HepG2 (cell line): ENCODE measurements at regions not wholly inside any gene's neighbourhood (a gene's known extent, or its start where the extent isn't known, plus 50 kb on each side); places are given as distances from the start of the nearest gene placed in this dataset.
"Not testable (repeated sequence)": the region's sequence is repeated elsewhere in the genome, so short reads cannot be mapped to it uniquely, and the experiment has no call there.

ENCODE experiments used
- ATAC-seq: fragments of 200-7000 bp; cut with Tn5 transposase; 3 replicates; pipeline ENCODE4 v1.9.1; 2020; ENCODE audit warnings: mild to moderate bottlenecking, moderate library complexity
- BruUV-seq: library from RNA; stranded (reverse); fragments of 400-500 nt; replicated peaks from 2 replicates; lab custom pipeline; 2021; lab: Mats Ljungman, UMichigan
- CTCF ChIA-PET: fragments of 300-600 bp; formaldehyde crosslinking; extraction: SDS; loops from one replicate; lab custom pipeline; 2021; ENCODE audit warnings: low total read pairs, inconsistent platforms, low intra/inter-chr PET ratio; lab: Yijun Ruan, JAX
- POLR2A ChIA-PET: fragments of 350-600 bp; sonication (Branson Sonifier 250); formaldehyde crosslinking; loops from one replicate; lab custom pipeline; 2020; ENCODE audit warnings: antibody characterized with exemption, inconsistent platforms; lab: Yijun Ruan, JAX
- DNase-seq: peaks from one replicate; pipeline ENCODE4 v3.0.0-alpha.2; 2015; ENCODE audit warnings: low spot score
- FAIRE-seq: peaks from 3 replicates; lab custom pipeline; 2011; peaks lifted over from hg19 to GRCh38; lab: Jason Lieb, UNC
- H2AFZ ChIP-seq: one replicate; pipeline ENCODE4 v1.6.1; 2011; ENCODE audit warnings: low read length, inconsistent platforms
- H3K27ac ChIP-seq: fragments of 300-600 bp; 3 replicates; pipeline ENCODE4 v1.8.0; 2011; ENCODE audit warnings: mixed run types, mild to moderate bottlenecking, mixed read lengths, low read length, inconsistent platforms; ENCODE audit not compliant: insufficient read depth; ENCODE audit errors: extremely low read length
- H3K27me3 ChIP-seq, 2 experiments: fragments of 200-600 bp in 1 of 2; 2 replicates in 1 of 2; 3 replicates in 1 of 2; pipeline versions ENCODE4 v1.6.0 to v1.8.0; 2011; ENCODE audit warnings: low read length in 2 of 2, mild to moderate bottlenecking in 2 of 2, moderate library complexity in 2 of 2, inconsistent platforms in 1 of 2; ENCODE audit not compliant: insufficient read depth in 2 of 2, control insufficient read depth in 1 of 2
- H3K36me3 ChIP-seq, 2 experiments: fragments of 200-600 bp in 1 of 2; replicated peaks in 1 of 2; 2 replicates in 1 of 2; 3 replicates in 1 of 2; pipeline versions ENCODE4 v1.5.1 to v1.8.0; 2011; ENCODE audit warnings: low read length in 2 of 2, inconsistent platforms in 1 of 2; ENCODE audit not compliant: insufficient read depth in 2 of 2, control insufficient read depth in 1 of 2
- H3K4me1 ChIP-seq: 2 replicates; pipeline ENCODE4 v1.5.1; 2012; ENCODE audit warnings: low read length, inconsistent platforms; ENCODE audit not compliant: insufficient read depth
- H3K4me2 ChIP-seq: 2 replicates; pipeline ENCODE4 v1.6.0; 2011; ENCODE audit warnings: low read depth, low read length, inconsistent platforms
- H3K4me3 ChIP-seq, 3 experiments: fragments of 200-600 bp in 1 of 3; sonication (generic), shearing (Covaris generic) in 1 of 3; replicated peaks in 1 of 3; 2 replicates each; pipeline ENCODE4 v1.5.1; 2011 to 2016; ENCODE audit warnings: low read length in 3 of 3, inconsistent platforms in 2 of 3, low read depth in 2 of 3, mild to moderate bottlenecking in 2 of 3, control low read depth in 1 of 3, mixed read lengths in 1 of 3; ENCODE audit not compliant: insufficient read depth in 1 of 3
- H3K79me2 ChIP-seq: one replicate; pipeline ENCODE4 v1.6.1; 2011; ENCODE audit warnings: low read length, inconsistent platforms; ENCODE audit not compliant: insufficient read depth
- H3K9ac ChIP-seq: 2 replicates; pipeline ENCODE4 v1.6.0; 2011; ENCODE audit warnings: mild to moderate bottlenecking, low read depth, low read length, inconsistent platforms; ENCODE audit not compliant: insufficient read depth
- H3K9me3 ChIP-seq: 2 replicates; pipeline ENCODE4 v1.5.1; 2012; ENCODE audit warnings: mild to moderate bottlenecking, low read length
- H4K20me1 ChIP-seq: 2 replicates; pipeline ENCODE4 v1.6.0; 2011; ENCODE audit warnings: inconsistent platforms, mild to moderate bottlenecking, low read length, moderate library complexity; ENCODE audit not compliant: insufficient read depth
- HMG20A ChIP-seq: IDR thresholded peaks from 2 replicates; pipeline ENCODE4 v1.6.1; 2016; ENCODE audit warnings: borderline replicate concordance
- POLR2G ChIP-seq: fragments of 200-400 bp; formaldehyde crosslinking; IDR thresholded peaks from 2 replicates; pipeline ENCODE4 v1.6.1; 2018; ENCODE audit warnings: mild to moderate bottlenecking, low read depth, low read length, moderate library complexity
- SOX13 ChIP-seq, 3 experiments: fragments of 450-650 bp in 1 of 3; sonication (generic) in 1 of 3; formaldehyde crosslinking in 1 of 3; IDR thresholded peaks in 2 of 3; conservative IDR thresholded peaks in 1 of 3; 2 replicates each; pipeline versions ENCODE4 v1.5.0 to v1.6.1; 2016 to 2020; ENCODE audit warnings: antibody characterized with exemption in 1 of 3, mild to moderate bottlenecking in 1 of 3, missing compliant biosample characterization in 1 of 3, missing genetic modification reagents in 1 of 3, moderate library complexity in 1 of 3
- SP1 ChIP-seq, 2 experiments: fragments of 450-650 bp in 1 of 2; sonication (generic) in 1 of 2; formaldehyde crosslinking in 1 of 2; IDR thresholded peaks; 2 replicates each; pipeline versions ENCODE4 v1.4.0 to v1.6.1; 2016 to 2020; ENCODE audit warnings: missing genetic modification reagents in 1 of 2
- ZNF558 ChIP-seq: sonication (generic); formaldehyde crosslinking; IDR thresholded peaks from 2 replicates; pipeline ENCODE4 v1.9.0; 2022; ENCODE audit warnings: mild to moderate bottlenecking, missing genetic modification reagents, borderline replicate concordance
- ZNF570 ChIP-seq: sonication (generic); formaldehyde crosslinking; IDR thresholded peaks from 2 replicates; pipeline ENCODE4 v1.4.0; 2020; ENCODE audit warnings: mild to moderate bottlenecking, missing genetic modification reagents, borderline replicate concordance
- WGBS: methylation state at CpG from one replicate; pipeline ENCODE4 v1.1.6; 2017; ENCODE audit warnings: low lambda C conversion rate; 5-methylcytosine and 5-hydroxymethylcytosine counted together
- in situ Hi-C: cut with HindIII; loops from 2 replicates; pipeline ENCODE4 v1.10.0; 2017; ENCODE audit warnings: low pct_unique_long_range_greater_than_20kb; ENCODE audit not compliant: extremely low pct_ligation_motif_present
- intact Hi-C: fragments of 100-400 bp; cut with micrococcal nuclease; formaldehyde crosslinking; loops from one replicate; pipeline ENCODE4 v1.10.0; 2022; ENCODE audit not compliant: unreplicated experiment
- TF ChIP-seq, protein P1 (sequence below): sonication (generic); formaldehyde crosslinking; IDR thresholded peaks from 2 replicates; pipeline ENCODE4 v1.4.0; 2020; ENCODE audit warnings: missing genetic modification reagents, borderline replicate concordance
- TF ChIP-seq, protein P2 (sequence below): IDR thresholded peaks from 2 replicates; pipeline ENCODE4 v1.6.1; 2016

GRCh38 chr21:38902608-38903445 is 97.1 kb downstream of the ETS2 start (continued):
- TF ChIP-seq, protein P1, sequence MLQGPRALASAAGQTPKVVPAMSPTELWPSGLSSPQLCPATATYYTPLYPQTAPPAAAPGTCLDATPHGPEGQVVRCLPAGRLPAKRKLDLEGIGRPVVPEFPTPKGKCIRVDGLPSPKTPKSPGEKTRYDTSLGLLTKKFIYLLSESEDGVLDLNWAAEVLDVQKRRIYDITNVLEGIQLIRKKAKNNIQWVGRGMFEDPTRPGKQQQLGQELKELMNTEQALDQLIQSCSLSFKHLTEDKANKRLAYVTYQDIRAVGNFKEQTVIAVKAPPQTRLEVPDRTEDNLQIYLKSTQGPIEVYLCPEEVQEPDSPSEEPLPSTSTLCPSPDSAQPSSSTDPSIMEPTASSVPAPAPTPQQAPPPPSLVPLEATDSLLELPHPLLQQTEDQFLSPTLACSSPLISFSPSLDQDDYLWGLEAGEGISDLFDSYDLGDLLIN: no peak
- no peak for TF ChIP-seq POLR2G
- TF ChIP-seq HMG20A (CRISPR knock-in tag): no peak
- no peak for TF ChIP-seq ZNF558 (CRISPR knock-in tag)
- no peak for TF ChIP-seq SOX13 (IDR thresholded peaks at IDR 0.05)
- no peak for TF ChIP-seq SOX13 (CRISPR knock-in tag; conservative IDR thresholded peaks at IDR 0.05 in 1 of 2, IDR thresholded peaks at IDR 0.05 in 1 of 2)
- TF ChIP-seq ZNF570 (CRISPR knock-in tag): no peak
- TF ChIP-seq, protein P2, sequence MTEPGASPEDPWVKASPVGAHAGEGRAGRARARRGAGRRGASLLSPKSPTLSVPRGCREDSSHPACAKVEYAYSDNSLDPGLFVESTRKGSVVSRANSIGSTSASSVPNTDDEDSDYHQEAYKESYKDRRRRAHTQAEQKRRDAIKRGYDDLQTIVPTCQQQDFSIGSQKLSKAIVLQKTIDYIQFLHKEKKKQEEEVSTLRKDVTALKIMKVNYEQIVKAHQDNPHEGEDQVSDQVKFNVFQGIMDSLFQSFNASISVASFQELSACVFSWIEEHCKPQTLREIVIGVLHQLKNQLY (CRISPR knock-in tag): no peak
- TF ChIP-seq, all 625 proteins: peak for 0

GRCh38 chr21:38900499-38900898 is 94.8 kb downstream of the ETS2 start:
- ATAC-seq (no peak), DNase-seq (no peak), FAIRE-seq (no peak)
- Histone ChIP-seq H3K4me1 (peaks cover 13% of the 10 kb centered on the region; the same call in 1 of the 2 replicates), H3K36me3 (no peaks in the 10 kb centered on the region), H3K9ac (no peak overlapping the region), H3K79me2 (no peaks in the 10 kb centered on the region), H3K4me3 (no peak overlapping the region), H3K27ac (no peak overlapping the region), H3K27me3 (no peaks in the 10 kb centered on the region), H3K4me2 (no peak overlapping the region), H3K9me3 (no peaks in the 10 kb centered on the region), H2AFZ (no peak overlapping the region), H4K20me1 (no peaks in the 10 kb centered on the region)
- POLR2A ChIA-PET: no interaction called here
- intact Hi-C loops: no loop called here
- BruUV-seq: no TSS peak
- CTCF ChIA-PET: no interaction called here
- TF ChIP-seq SP1 (IDR thresholded peaks at IDR 0.05) (no peak), SP1 (CRISPR knock-in tag; IDR thresholded peaks at IDR 0.05) (no peak)
- 19% methylated on average over 2 of the region's 2 CpGs for WGBS
- in situ Hi-C loops: no loop called here

- H3K36me3 ChIP-seq, POLR2A ChIA-PET, CTCF ChIA-PET, BruUV-seq, H4K20me1 ChIP-seq, ATAC-seq, H3K9ac ChIP-seq, in situ Hi-C loops, FAIRE-seq, H3K27ac ChIP-seq, H3K4me2 ChIP-seq, H2AFZ ChIP-seq, DNase-seq, H3K4me3 ChIP-seq, intact Hi-C loops, H3K79me2 ChIP-seq, H3K9me3 ChIP-seq, H3K27me3 ChIP-seq: not testable (repeated sequence)
- peaks cover 13% of the 10 kb centered on the region; the same call in 1 of the 2 replicates for H3K4me1 ChIP-seq
- 49% methylated on average over 6 of the region's 6 CpGs for WGBS
These were observed 94.3 kb downstream of the ETS2 start for GRCh38 chr21:38899985-38900384.
